ENCODE measurements at regions not wholly inside any gene's neighbourhood (a gene's known extent, or its start where the extent isn't known, plus 50 kb on each side); places are given as distances from the start of the nearest gene placed in this dataset.

DNA sequence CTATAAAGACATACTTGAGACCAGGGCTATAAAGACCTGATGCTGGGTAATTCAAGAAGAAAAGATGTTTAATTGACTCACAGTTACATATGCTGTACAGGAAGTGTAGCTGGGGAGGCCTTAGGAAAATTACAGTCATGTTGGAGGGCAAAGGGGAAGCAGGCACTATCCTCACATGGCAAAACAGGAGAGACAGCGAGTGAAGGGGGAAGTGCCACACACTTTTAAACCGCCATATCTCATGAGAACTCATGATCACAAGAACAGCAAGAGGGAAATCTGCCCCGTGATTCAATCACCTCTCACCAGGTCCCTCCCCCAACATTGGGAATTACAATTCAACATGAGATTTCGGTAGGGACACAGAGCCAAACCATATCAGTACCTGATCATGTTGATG is 89.9 kb upstream of the ADAMTSL1 start:
- TF ChIP-seq, protein P1, sequence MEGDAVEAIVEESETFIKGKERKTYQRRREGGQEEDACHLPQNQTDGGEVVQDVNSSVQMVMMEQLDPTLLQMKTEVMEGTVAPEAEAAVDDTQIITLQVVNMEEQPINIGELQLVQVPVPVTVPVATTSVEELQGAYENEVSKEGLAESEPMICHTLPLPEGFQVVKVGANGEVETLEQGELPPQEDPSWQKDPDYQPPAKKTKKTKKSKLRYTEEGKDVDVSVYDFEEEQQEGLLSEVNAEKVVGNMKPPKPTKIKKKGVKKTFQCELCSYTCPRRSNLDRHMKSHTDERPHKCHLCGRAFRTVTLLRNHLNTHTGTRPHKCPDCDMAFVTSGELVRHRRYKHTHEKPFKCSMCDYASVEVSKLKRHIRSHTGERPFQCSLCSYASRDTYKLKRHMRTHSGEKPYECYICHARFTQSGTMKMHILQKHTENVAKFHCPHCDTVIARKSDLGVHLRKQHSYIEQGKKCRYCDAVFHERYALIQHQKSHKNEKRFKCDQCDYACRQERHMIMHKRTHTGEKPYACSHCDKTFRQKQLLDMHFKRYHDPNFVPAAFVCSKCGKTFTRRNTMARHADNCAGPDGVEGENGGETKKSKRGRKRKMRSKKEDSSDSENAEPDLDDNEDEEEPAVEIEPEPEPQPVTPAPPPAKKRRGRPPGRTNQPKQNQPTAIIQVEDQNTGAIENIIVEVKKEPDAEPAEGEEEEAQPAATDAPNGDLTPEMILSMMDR (IDR thresholded peaks at IDR 0.05; ENCODE audit: extremely low read depth, insufficient read depth, missing control alignments) = no peak
- in situ Hi-C loops (cut with MboI; ENCODE audit: low pct_unique_long_range_greater_than_20kb, low sequenced_read_pairs, unreplicated experiment) = no loop called here
- no peak for DNase-seq (ENCODE audit: low spot score)

DNA sequence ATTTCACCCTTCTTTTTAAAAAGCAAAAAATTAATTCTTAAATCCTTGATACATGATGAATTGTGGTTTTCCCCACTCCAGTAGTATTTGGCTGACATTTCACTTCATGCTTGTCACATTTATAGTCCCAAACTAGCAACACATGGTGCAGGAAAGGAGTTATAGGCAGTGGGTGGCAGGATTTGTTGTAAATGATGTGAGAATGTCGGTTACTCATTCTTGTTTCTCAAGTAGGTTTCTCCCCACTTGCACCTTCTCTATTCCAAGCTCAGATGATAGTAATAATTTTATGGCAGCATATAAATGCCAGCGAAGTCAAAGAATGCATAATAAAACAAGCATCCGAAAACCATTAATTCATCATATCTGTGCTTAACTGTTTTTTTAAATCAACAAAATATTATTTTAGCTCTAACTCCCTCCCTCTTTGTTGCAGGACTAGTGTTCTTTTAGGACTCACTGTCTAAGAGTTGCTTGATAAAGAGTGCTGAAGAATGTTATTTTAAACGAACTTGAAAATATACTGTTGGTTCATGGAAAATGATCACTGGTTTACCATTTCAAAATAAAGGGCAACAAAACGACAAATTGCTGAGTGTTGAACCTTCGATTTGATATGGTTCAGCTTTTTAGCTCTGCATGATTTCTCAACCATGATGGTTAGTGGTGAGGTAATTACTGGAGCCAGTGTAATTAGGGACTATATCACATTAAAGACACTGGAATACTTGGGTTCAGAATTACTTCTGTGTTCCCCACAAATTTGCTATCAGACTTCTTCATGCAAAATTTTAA is 88.1 kb upstream of the ADAMTSL1 start:
- in situ Hi-C loops (cut with MboI; ENCODE audit: low pct_unique_long_range_greater_than_20kb, low sequenced_read_pairs, unreplicated experiment) = no loop called here
- TF ChIP-seq, protein P1 (IDR thresholded peaks at IDR 0.05; ENCODE audit: extremely low read depth, insufficient read depth, missing control alignments) = no peak
- DNase-seq (ENCODE audit: low spot score) = no peak

DNA sequence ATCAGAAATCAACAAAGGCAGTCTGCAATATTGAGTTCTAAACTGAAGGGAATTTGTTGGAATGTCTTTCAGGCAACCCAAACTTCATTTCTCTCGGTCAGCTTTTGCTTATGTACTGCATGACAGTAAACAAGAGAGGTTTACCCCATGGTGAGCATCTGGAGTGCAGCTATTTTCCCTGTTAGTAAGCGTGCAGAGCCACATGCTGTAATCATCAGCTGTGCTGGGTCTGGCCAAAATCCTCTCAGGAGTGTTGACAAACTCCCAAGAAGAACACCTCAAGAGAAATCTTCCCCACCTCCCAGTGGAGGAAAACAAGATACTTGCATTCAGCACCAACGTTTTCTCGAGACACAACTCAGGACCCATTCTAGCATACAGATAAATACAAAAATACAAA is 83.6 kb upstream of the ADAMTSL1 start:
- no peak for DNase-seq (ENCODE audit: low spot score)
- TF ChIP-seq, protein P1 (IDR thresholded peaks at IDR 0.05; ENCODE audit: extremely low read depth, insufficient read depth, missing control alignments) = no peak
- in situ Hi-C loops (cut with MboI; ENCODE audit: low pct_unique_long_range_greater_than_20kb, low sequenced_read_pairs, unreplicated experiment) = no loop called here

DNA sequence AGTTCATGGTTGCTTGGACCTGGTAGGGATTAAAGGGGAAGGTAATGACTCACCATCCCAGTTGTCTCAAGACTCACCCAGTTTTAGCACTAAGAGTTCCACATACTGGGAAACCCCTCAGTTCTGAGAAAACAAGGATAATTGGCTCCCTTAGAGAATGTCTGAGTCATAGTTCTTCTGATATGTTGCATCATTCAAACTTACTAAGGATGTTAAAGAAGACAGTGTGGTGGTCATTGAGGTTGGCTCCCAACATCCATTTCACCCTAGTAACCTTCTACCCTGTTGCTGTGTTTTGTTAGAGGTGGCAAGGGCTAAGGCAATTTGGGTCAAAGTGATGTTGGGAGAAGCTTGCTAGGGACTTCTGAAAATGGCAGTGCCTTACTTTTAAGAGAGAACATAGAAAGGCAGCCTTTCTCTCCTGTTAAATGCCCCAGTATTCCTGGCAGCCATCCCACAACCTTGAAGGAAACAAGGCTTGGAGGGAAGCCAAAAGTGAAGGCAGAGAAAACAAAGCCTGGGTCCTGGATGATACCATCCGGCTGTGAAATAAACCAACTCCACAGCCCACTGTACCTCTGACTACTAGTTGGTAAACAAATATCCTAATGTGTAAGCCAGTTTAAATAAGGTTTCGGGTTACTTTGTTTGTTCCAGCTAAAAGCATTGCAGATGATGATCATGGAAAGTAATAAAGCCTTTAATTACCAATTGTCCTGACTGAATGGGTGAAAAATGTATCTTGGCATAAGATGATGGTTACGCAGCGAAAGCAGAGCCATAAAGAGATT is 80.4 kb upstream of the ADAMTSL1 start:
- in situ Hi-C loops (cut with MboI; ENCODE audit: low pct_unique_long_range_greater_than_20kb, low sequenced_read_pairs, unreplicated experiment) = no loop called here
- TF ChIP-seq, protein P1 (IDR thresholded peaks at IDR 0.05; ENCODE audit: extremely low read depth, insufficient read depth, missing control alignments) = no peak
- DNase-seq (ENCODE audit: low spot score) = no peak

DNA sequence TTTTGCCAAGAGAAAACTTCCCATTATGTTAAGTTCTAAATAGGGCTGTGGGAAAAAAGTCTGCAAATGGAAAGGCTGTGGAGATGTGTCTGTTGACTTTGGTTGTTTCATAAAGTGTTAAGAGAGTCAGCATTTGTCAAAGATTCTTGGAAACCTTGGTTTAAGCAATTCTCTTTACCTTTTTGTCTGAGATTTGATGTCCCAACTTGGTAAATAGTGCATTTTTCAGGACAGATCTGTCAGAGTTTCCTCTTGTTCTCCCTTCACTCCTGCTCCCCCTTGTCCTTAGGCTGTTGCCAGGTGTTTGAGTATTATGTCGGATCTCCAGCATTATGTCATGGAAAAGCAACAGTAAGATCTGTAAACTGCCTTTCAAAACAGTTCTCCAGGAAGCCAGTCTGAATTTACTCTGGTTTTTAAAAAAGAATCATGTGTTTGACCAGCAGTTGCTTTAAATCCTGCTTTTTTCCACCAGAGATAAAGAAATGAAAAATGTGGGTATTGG is 79.1 kb upstream of the ADAMTSL1 start:
- no peak for DNase-seq (ENCODE audit: low spot score)
- in situ Hi-C loops (cut with MboI; ENCODE audit: low pct_unique_long_range_greater_than_20kb, low sequenced_read_pairs, unreplicated experiment) = no loop called here
- TF ChIP-seq, protein P1 (IDR thresholded peaks at IDR 0.05; ENCODE audit: extremely low read depth, insufficient read depth, missing control alignments) = no peak

DNA sequence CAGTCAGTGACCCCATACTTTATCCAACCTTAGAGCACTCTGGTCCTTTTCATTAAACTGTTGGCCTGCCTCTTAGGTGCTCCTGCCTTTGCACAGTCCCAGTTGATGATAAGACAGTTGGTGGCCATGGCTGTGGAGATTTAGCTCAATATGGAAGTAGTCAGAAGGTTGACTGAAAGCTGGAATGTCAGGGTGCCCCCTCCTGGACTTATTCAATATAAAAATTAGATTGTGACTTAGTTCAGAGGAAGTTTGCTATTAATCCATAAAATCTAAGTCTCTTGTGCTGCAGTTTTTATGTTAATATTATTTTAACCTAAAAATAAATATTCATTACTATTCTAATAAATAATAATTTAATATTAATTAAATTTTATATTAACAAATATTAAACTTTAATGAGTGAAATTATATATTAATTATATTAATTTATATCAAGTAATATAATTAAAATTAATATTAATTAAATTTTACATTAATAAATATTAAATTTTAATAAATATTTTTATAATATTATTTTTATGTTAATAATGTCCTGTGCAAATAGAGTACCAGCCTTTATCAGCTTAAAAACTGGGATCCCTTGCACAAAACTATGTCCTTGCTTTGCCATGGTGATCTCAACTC is 77.7 kb upstream of the ADAMTSL1 start:
- TF ChIP-seq, protein P1 (IDR thresholded peaks at IDR 0.05; ENCODE audit: extremely low read depth, insufficient read depth, missing control alignments) = no peak
- no peak for DNase-seq (ENCODE audit: low spot score)

More for the DNA sequence above, 77.7 kb upstream of the ADAMTSL1 start:
- in situ Hi-C loops (cut with MboI; ENCODE audit: low pct_unique_long_range_greater_than_20kb, low sequenced_read_pairs, unreplicated experiment) = no loop called here

Data from GM13977 (cell line).